Ecto neural progenitor cell (in vitro differentiated cells): ENCODE measurements at regions not wholly inside any gene's neighbourhood (a gene's known extent, or its start where the extent isn't known, plus 50 kb on each side); places are given as distances from the start of the nearest gene placed in this dataset.

Experiments used
- DNase-seq: peaks from one replicate; pipeline ENCODE4 v3.0.0-alpha.2; 2018; ENCODE audit warnings: low spot score

DNA sequence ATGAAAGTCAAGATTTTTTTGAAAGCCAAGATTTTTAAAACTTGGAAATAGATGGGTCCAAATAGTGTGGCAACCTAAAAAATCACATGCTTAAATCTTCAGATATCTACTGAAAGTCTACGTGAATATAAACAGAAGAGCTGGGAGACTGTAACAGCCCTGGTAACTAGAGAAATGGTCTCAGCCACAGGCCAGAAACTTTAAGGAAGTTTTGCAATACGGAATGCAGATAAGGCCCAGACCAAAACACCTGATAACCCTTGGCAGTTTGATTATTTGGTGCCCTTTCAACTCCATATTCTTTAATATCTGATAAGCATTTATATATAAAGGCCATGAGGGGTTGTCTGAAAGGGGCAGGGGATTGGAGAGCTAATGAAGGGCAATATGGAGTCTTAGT, 537.3 kb upstream of the TGFBR2 start:
- no peak for DNase-seq

GRCh38 chr3:30073040-30073439, 533.4 kb upstream of the TGFBR2 start:
- DNase-seq, result no peak

GRCh38 chr3:30073622-30074021, 532.8 kb upstream of the TGFBR2 start:
- DNase-seq, result no peak

DNA sequence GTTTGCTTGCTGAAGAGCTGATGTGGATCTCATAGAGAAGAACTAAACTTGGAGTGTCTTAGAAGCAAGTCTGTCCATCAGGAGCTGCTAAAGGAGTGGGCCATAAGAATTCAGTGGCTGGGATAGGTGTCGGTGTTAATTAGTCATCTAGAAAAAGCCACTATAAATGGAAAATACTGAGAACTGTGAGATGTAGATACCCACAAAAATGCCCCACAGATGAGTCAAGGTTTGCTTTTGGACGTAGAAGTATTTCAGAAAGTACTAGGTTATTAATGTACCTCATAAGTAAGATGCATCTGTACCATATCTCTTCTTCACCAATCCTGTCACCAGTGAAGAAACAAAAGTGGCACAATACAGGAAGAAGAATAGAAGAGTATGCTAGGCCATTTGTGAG, 530.9 kb upstream of the TGFBR2 start:
- DNase-seq, result no peak

DNA sequence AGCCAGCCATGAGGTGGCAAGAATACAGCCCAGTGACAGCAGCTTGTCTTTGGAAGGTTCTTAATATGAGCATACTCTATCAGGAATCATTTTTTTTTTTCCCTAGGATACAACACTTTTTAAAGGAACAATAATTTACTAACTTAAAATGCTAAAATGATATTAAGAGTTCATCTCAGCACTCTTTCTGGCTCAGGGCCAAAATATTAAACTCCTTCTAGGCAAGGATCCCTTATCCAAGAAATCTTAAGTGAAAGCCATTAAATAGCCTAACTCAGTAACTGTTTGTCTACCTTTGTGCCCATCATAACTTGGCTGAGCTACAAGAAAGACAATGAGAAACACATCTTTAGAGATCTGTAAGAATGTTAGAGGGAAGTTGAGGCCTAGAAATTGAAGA, 529.5 kb upstream of the TGFBR2 start:
- DNase-seq, result no peak

- DNase-seq, result no peak
Observed at GRCh38 chr3:30077746-30078145, 528.7 kb upstream of the TGFBR2 start.

DNA sequence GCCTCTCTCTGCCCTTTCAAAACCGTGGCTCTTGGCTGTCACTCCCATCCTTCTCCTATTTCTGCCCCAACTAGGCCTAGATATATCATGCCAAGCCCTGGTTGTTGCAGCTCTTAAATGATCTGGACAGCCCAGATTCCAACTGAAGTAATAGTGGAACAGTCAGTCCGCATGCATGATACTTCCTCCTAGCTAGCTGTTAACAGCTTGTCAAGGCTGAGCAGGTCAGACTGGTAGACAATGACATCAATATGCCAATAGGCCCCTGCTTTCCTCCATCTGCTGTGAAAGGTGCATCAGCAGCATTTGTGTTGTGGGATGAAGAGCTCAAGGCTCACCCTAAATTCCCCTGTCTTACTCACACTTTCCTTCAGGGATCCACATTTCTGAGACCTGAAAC, 527.7 kb upstream of the TGFBR2 start:
- no peak for DNase-seq

GRCh38 chr3:30081904-30082303, 524.5 kb upstream of the TGFBR2 start:
- DNase-seq, result no peak

GRCh38 chr3:30082652-30083051, 523.7 kb upstream of the TGFBR2 start:
- DNase-seq, result no peak

DNA sequence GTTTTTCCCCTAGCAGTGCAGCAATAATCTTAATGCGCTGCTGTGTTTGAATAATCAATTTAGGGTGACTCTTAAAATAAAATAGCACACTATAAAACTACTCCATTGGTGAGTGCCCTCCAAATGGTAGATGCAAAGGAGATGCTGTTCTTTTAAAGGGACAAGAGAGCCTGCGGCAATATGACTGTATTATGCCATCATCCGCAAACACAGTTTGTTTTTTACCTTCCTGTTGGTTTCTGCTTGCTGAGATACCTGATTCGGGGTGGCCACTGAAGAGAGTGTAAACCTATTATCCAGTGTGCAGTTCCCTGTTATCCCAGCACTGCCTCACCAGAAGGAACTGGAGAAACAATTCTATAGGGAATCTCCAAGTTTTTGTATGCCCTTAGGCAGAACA, 523.1 kb upstream of the TGFBR2 start:
- DNase-seq, result no peak

GRCh38 chr3:30084316-30084715, 522.1 kb upstream of the TGFBR2 start:
- no peak for DNase-seq

DNA sequence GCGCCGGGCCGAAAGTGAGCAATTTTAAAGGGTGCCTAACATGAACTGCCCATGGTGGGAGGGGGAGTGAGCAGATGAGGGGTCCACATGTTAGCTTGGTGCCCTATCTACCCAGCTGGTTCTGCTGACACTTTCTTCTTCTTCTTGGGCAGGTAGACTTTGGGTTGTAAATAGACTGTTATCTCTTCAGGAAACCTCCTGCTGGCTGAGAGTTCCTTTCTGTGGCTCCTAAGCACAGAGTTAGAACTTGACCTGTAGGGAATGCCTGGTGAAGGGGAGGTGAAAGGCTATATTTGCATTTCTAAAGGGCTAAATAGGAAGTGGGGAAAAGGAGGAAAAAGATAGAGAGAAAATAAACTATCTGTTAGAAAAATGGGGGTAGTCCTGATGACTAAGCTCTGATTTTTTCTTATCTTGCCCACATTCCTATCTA, 521.4 kb upstream of the TGFBR2 start:
- no peak for DNase-seq

- DNase-seq, result no peak
Observed at GRCh38 chr3:30085486-30085885, 520.9 kb upstream of the TGFBR2 start.

GRCh38 chr3:30091686-30092085, 514.7 kb upstream of the TGFBR2 start:
- DNase-seq, result no peak

DNA sequence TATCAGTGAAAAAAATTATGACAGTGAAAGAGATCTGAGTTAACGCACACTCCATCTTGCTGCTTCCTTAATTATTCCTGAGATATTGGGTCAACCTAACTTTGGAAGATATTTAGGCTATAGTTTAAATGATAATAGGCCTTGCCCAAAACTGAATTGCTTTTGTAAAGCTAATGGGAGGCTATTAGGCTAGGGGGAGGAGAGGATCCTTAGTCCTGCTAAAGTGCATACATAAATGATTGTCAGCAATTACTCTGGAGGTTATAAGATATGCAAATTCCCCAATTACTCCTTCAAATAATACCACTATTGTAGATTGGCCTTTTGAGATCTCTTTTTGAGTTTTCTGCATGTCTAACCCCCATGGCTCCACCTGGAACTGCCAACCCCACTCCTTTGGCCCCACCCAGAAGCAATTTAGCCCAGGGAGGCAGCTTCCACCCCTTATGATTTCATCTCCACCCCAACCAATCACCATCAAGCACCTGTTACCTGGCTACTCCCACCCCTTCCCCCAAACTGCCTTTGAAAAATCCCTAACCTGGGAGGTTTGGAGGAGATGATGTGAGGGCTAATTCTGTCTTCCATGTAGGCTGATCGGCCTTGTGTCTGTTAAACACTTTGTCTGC, 509.3 kb upstream of the TGFBR2 start:
- no peak for DNase-seq

DNA sequence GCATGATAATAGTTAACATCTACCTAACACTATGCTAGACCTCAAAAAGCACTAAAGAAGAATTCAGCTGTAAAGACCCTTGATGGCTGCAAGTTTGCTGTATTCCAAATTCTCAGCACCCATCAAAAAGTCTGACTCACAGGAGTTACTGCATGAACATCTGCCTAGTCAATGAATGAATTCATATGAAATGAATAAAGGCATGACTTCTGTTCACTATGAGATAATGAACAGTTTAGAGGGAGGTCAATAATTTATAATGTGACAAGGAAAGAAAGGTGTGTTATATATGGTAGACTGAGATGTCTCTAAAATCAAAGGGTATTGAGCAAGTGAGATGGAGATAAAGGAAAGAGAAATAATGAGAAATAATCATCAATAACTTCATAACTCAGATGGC, 508.2 kb upstream of the TGFBR2 start:
- DNase-seq, result no peak

DNA sequence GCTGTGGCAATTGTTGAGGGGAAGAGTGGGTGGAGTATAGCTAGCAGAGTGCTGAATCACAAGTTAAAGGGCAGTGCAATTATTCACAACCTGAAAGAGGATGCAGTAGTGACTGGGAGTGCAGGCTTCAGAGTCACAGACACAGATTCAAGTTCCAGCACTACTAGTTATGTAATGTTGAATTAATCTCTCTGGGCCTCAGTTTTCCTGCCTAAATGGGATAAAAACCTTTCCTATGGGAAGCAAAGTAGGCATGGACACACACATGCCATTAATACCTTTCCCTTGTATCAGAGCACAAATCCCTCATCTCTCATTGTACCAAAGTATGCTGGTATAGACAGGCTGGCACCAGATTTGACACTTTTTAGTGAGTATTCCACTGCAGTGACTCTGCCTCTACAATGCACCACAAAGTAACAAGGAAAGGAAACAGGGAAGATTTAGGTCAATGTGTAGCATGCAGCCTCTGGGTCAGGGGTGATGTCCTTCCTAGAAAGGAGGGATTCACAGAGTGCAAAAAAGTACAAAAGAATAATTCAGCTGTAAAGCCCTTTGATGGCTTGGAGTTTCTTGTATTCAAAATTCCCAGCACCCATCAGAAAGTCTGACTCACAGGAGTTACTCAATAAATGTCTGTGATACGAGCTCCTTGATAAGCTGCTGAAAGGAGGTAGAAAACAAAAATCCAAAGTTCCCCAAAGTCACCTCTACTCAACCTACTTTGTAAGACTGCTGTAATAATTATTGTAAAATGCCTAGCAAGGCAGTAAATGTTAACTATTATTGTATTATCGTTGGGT, 507.5 kb upstream of the TGFBR2 start:
- DNase-seq, result no peak

- no peak for DNase-seq
Observed at GRCh38 chr3:30102356-30102755, 504.0 kb upstream of the TGFBR2 start.

GRCh38 chr3:30103186-30103585, 503.2 kb upstream of the TGFBR2 start:
- no peak for DNase-seq

DNA sequence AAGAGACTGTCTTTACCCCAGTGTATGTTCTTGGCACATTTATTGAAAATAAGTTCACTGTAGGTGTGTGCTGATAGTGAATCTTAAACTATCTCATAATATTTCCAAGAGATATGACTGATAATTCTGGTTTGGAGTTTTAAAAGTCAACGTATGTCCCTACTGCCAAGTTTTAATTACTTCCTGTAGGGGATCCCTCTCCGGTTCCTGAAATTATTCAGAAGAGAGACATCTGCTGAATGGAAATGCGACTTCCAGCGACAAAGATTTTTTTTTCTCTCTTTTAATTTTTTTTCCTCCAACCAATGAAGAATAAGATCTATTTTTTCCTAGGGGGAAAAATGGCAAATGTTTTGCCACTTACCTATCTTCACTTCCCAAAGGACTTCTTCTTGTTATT, 498.9 kb upstream of the TGFBR2 start:
- no peak for DNase-seq

DNA sequence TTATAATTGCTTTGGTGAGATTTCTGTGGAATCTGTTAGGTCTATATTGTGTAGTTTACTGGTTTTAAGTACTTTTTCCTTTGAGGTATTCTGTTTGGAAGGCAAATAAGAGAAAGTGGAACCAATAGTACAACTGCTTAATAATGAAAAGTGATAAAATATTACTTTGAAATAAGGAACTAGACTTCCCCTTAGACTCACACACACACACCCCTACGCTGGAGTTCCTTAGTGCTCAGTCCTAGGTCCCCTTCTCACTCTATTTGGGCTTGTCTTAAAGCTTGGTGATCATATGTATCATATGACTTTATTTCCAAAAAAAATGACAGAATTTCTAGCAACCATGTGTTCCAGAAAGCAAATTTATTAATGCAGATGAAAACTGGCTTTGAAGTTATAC, 494.0 kb upstream of the TGFBR2 start:
- DNase-seq, result no peak

DNA sequence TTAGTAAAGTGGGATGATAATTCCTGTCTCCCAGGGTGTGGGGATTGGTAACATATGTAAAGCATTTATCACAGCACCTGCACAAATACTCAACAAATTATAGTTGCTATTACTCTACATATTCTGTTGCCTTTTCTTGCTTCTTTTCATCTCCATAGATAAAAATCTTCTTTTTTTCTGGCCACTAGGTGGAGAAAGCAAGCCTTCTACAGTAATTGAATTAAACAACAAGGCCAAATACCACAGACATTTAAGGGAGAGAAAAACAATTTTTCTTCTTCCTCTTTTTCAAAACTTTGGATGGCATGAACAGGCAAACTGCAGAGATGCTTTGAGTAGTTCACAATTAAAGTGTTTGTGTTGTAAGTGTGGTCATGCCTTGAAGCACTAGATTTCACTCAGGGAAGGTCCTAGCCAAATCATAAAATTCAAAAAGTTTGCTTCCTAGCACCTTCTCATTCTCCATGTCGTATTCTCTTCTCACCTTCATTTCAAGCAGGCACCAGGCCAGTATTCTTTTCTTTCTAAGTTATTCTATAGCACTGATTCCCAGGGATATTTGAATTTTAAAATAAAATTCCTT, 493.4 kb upstream of the TGFBR2 start:
- DNase-seq, result no peak

DNA sequence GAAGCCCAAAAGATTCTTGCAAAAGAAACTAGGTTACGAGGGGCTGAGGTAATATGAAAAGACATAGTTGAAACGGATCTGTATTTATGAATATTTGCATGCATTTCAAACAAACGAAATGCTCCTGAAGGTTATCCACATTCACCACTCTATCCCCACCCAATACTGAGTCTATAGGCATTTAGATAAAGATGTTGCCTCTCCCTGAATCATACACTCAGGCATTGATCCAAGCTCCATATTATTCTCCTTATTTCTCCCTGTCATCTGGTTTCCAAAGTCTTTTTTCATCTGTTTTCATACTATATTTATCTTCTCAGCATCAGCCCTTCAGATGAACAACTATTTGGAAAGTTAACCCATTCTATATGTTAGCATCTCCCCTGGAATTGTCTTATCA, 492.5 kb upstream of the TGFBR2 start:
- DNase-seq, result no peak

GRCh38 chr3:30114918-30115317, 491.5 kb upstream of the TGFBR2 start:
- no peak for DNase-seq
